NCI-H2171 treated with DMSO at 0.1 percent for 48 hours (cell line): ENCODE measurements at regions not wholly inside any gene's neighbourhood (a gene's known extent, or its start where the extent isn't known, plus 50 kb on each side); places are given as distances from the start of the nearest gene placed in this dataset.

Experiments
- DNase-seq: peaks from one replicate; lab custom pipeline; 2025; lab: John Stamatoyannopoulos, UW

GRCh38 chr20:23279836-23280235, 70.8 kb upstream of the NXT1 start:
- DNase-seq = no peak

GRCh38 chr20:23278172-23278571, 72.4 kb upstream of the NXT1 start:
- no peak for DNase-seq

- DNase-seq = no peak
Measured at GRCh38 chr20:23277316-23277715, 73.3 kb upstream of the NXT1 start.

DNA sequence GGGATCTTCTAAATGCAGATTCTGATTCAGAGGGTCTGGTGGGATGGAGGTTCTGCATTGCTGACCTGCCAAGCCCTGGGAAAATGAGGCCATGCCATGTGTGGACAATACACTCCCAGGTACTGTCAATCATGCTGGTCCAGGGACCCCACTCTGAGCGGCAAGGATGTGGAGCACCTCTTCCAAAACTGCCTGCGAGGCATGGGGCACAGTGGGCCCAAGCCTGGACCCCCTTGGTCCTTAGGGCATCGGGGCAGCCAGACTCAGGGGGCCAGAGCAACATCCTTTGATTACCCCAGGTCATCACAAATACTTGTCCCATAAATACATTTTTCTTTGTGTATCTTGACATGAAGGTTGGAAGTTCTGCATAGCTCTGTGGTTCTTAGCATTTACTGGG, 76.8 kb upstream of the NXT1 start:
- DNase-seq = no peak

DNA sequence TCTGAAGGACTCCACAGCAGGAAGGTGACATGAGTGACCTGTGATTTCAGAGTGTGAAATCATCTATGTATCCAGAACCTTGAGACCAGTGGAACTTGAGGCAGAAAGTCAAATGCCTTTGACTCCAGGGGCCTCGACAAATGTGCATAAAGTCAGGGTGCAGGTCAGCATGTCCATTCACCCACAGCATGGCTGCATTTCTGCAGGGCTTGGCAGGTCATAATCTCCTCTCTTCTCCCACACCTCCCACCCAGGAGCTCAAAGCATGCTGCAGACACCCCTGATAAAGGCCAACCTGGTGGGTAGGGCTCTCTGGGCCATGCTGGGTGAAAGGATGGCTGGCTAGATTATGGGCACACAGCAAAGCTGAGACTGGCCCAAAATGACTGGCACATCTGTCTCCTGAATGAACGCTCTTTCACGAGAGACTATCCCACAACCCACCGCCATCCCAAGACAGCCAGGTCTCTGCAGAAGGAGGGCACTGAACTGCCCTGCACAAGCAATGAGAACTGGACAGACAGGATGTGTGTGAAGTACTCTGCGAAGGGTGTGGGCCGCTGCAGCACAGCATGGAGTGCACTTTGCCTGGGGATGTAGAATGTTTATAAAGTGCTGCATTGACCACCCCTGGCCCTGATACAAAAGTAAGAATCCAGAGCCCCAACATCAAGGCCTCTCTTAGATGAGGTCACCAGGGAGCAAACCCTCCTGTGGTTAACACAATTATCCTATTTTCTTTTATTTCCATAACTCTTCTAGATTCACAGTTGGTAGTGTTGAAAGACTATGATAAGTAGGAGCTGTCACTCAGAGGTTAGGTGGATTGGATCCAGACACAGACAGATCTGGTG, 78.2 kb upstream of the NXT1 start:
- DNase-seq = no peak

- DNase-seq = no peak
Measured at GRCh38 chr20:23270382-23270911, 80.1 kb upstream of the NXT1 start.

- no peak for DNase-seq
Measured at GRCh38 chr20:23269954-23270353, 80.6 kb upstream of the NXT1 start.

DNA sequence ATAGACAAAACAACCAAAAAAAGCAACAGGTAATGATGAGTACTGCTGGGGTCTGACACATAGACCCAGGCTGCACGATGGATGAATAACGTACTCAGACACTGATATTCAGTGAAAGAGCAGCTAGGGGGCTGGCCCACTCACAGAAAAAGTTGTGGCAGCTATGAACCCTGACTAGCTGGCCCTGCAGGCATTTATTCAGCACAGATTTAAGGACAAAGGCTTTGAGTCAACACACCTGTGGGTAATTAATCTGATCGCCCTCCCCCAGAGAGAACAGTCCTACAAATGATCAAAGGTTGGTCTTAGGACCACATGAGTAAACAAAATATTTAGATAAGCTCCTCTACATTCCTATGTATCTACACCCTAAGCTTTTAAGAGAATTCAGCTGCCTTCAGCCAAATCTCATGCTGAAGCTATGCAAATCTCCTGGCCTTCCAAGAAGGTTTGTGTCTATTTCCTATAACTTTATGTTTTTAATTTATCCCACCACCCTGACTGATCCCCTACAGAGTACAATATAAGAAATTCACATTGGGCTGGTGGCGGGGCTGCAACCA, 81.7 kb upstream of the NXT1 start:
- no peak for DNase-seq

DNA sequence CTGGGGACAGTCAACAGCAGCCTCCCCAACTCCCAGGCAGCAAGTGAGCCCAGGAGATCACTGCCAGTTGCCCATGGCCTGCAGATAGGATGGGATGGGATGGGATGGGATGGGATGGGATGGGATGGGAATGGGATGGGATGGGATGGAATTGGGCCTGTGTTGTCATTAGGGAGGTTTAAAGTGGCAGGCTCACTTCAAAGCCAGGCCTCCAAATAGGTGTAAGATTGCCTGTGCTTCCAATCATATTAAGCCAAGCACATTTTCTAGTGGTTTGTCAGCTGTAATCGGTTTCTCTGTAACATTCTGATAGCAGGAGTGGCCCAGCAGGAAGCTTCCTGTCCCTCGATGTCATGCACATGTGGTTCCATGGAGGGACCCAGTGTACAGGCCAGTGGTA, 82.7 kb upstream of the NXT1 start:
- no peak for DNase-seq

DNA sequence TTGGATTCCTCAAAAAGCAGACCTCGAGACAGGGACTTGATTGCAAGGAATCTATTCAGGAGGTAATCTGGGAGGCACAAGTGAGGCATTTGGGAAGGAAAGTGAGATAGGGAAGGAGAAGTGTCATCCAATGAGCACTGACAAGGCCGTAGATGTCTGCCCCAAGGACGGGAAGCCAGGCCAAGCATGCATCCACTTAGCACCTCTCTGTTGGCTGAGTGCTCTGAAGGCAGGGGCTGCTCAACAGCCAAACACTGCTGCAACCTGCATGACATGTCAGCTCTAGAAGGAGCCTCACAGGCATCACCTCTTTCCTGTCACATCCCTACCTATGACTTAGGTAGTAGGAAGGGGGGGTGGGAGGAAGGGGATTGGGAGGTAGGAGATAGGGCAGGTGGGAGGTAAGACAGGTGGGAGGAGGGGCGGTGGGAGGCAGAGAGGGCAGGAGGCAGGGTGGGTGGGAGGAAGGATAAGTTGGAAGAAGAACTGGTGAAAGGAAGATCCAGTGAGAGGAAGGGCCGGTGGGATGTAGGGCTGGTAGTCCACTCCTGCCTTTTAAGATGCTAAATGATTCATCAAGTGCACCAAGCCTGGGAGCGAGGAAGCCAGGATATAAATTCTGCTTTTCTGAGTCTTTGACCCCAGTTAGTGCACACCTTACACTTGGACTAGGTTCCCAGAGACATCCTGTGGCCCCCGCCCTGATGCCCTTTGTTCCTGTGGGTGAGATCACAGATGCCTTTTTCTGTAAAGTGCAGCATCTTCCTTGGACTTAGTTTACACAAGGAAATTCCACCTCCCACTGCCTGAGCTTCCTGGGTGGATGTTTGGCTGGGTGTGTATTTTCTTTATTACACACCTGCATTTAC, 83.8 kb upstream of the NXT1 start:
- no peak for DNase-seq

DNA sequence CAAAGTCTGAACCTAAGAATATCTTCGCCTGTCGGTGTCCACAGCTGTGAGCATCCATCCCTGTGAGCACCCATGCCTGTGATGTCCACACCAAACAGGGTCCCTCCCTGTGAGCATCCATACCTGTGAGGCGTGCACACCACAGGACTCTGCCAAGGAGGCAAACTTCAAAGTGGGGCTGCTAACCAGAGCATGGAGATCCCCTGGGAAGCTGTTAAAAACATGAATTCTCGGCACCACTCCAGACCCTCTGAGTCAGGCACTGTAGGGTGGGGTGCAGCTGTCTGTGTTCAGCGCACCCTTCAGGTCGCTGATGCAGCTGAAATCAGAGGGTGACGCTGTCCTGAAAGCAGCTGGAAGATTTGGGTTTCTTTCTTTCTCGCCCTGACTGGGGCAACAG, 85.4 kb upstream of the NXT1 start:
- no peak for DNase-seq

DNA sequence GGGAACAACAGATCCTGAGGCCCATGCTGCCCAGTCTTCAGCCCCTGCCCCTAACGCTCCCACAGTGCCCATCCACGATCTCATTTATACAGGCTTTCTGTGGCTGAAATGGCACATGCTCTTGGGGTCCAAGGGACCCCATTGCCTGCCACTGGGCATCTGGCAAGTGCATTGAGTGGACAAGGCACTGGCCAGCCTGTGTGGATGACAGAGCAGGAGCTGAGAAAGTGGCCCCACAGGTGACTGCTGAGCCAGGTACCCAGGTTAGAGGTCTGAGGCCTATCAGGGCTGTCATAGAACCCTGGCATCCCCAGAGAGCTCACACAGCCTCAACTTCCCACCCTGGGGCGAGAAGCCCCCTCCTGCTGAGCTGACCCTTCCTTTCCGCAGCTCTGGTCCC, 86.0 kb upstream of the NXT1 start:
- DNase-seq = no peak

DNA sequence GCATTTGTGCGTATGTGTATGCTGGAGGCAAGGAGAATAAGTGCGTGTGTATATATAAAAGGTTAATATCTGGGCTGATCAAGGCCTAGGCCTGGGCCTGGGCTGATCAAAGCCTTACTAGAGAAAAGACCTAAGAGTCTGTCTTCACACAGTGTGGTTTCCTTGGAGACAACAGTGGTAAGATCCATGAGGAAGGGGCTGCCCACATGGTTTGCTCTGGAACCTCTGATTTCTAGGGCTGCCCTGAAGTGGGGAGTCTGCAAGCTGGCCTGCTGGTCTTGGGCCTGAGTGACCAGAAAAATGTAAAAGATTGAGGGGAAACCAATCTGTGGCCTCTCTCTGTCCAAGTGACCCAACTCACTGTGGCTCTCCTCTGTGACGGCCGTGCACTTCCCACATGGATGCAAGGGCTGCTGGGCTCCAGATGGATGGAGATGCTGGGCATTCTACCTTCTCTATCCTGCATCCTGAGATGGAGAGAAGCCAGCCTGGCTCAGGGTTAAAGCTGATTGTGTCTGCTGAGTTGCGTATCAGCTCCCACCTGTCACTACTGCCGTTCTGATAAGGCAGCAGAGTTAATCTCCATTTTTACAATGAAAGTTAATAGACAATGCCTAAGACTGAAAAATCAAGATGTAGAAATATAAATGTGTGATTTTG, 90.3 kb upstream of the NXT1 start:
- no peak for DNase-seq

GRCh38 chr20:23258747-23259121, 91.9 kb upstream of the NXT1 start:
- no peak for DNase-seq

- no peak for DNase-seq
Measured at GRCh38 chr20:23257848-23258746, 92.5 kb upstream of the NXT1 start.

DNA sequence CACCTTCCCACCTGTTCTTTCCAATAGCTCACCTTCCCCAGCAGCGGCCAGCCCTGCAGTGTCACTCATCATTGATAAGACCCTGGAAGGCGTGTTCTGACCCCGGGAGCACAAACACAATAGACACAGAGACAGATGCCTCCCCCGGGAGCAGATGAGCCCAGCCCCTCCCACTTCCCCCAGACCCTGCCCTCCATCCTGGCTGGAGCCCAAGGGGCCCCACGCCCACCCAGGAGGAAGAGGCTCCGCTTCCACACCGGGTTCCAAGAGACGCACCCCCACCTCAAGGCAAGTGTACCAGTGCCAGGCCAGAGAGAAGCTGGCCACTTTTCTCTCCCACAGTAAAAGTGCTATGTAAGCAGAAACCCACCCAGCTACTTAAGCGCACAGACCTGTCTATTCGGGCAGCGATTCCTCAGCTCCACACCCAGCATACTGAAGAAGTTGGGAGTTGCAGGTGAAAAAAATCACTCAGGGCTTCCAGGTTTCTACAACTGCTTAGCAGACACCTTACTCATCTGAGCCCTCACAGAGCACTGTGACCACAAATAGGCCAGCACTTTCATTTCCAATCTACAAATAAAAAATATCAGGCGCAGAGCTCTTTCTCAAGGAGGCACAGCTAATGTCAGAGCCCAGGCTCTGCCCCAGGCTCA, 93.4 kb upstream of the NXT1 start:
- no peak for DNase-seq

- no peak for DNase-seq
Measured at GRCh38 chr20:23255716-23256385, 94.7 kb upstream of the NXT1 start.

GRCh38 chr20:23255106-23255505, 95.5 kb upstream of the NXT1 start:
- DNase-seq = no peak

- no peak for DNase-seq
Measured at GRCh38 chr20:23254505-23254904, 96.1 kb upstream of the NXT1 start.

DNA sequence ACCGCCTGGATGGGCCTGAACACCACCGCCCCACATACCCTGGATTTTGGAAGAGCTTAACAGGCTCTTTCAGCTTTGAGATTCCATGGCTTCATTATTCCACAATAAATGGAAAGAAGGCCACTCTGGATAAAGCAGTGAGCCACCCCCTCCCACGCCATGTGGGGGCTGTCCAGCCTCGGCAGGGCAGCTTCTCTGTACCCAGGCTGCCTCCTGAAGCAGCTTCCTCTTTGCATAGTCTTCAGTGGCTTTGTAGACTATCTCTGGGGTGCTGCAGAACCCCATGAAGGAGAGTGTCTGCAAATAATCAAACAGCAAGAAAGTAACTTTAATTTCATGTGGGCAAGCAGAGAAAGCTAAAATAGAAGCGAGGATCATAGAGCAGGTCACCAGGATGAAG, 96.6 kb upstream of the NXT1 start:
- DNase-seq = no peak
